ENCODE measurements at regions not wholly inside any gene's neighbourhood (a gene's known extent, or its start where the extent isn't known, plus 50 kb on each side); places are given as distances from the start of the nearest gene placed in this dataset.

GRCh38 chr2:238789317-238789806, 58.5 kb upstream of the TWIST2 start:
- TF ChIP-seq, protein P1, sequence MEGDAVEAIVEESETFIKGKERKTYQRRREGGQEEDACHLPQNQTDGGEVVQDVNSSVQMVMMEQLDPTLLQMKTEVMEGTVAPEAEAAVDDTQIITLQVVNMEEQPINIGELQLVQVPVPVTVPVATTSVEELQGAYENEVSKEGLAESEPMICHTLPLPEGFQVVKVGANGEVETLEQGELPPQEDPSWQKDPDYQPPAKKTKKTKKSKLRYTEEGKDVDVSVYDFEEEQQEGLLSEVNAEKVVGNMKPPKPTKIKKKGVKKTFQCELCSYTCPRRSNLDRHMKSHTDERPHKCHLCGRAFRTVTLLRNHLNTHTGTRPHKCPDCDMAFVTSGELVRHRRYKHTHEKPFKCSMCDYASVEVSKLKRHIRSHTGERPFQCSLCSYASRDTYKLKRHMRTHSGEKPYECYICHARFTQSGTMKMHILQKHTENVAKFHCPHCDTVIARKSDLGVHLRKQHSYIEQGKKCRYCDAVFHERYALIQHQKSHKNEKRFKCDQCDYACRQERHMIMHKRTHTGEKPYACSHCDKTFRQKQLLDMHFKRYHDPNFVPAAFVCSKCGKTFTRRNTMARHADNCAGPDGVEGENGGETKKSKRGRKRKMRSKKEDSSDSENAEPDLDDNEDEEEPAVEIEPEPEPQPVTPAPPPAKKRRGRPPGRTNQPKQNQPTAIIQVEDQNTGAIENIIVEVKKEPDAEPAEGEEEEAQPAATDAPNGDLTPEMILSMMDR (IDR thresholded peaks at IDR 0.05; ENCODE audit: low read length, missing control alignments): no peak
- no peak overlapping the region for H3K4me3 ChIP-seq (replicated peaks; ENCODE audit: low read depth, low read length)
- DNase-seq (ENCODE audit: low read depth): no peak

DNA sequence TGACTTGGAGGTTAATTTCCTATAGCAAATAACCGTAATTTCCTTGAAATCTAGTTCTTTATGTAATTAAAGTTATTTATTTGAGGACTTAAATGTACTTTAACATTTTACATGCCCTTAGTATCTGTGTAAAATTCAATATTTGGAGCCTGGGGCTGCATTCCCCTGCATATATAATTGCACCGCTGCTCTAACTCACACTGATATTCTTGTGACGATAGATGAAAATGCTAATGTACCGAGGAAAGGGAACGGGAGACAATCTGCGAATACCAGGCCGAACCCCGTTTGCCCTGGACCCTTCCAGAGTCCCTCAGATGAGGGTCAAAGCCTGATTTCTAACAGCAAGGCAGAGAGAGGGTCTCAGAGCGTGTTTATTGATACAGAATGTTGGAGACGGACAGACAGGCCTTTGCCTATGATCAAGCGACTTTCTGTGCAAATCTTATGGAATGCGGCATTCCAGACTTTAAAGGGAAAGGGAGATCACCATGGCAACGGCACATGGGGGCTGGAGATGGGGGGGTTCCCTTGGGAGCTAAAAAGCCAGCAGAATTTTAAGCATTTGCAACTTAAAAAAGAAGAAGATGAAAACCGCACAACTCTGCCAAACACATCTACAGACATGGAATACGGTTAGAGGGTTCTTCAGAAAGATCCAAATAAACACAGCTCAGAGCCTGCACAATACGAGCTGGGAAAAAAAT, 57.6 kb upstream of the TWIST2 start:
- DNase-seq (ENCODE audit: low read depth): no peak
- TF ChIP-seq, protein P1 (IDR thresholded peaks at IDR 0.05; ENCODE audit: low read length, missing control alignments): no peak
- no peak overlapping the region for H3K4me3 ChIP-seq (replicated peaks; ENCODE audit: low read depth, low read length)

DNA sequence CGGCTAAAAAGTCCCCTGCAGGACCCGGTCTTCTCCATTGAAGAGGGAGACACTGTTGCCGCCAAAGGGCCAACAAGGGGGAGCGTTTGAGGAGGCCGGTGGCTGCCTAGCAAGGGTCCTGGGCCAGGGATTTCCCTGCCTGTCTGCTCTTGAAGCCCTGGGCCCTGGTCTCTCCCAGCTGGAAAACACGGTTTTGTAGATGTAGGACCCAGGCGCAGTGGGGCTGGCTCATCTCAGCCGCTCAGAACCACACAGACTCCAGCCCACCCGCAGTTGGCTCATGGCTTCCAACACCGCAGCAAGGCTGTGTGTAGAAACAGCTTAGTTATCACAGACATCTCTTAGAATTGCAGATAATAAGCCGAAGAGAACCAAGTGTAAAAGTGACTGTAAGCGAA, 57.1 kb upstream of the TWIST2 start:
- no peak overlapping the region for H3K4me3 ChIP-seq (replicated peaks; ENCODE audit: low read depth, low read length)
- TF ChIP-seq, protein P1 (IDR thresholded peaks at IDR 0.05; ENCODE audit: low read length, missing control alignments): no peak
- DNase-seq (ENCODE audit: low read depth): no peak

GRCh38 chr2:238791354-238791753, 56.5 kb upstream of the TWIST2 start:
- no peak for DNase-seq (ENCODE audit: low read depth)
- H3K4me3 ChIP-seq (replicated peaks; ENCODE audit: low read depth, low read length): no peak overlapping the region
- TF ChIP-seq, protein P1 (IDR thresholded peaks at IDR 0.05; ENCODE audit: low read length, missing control alignments): no peak

DNA sequence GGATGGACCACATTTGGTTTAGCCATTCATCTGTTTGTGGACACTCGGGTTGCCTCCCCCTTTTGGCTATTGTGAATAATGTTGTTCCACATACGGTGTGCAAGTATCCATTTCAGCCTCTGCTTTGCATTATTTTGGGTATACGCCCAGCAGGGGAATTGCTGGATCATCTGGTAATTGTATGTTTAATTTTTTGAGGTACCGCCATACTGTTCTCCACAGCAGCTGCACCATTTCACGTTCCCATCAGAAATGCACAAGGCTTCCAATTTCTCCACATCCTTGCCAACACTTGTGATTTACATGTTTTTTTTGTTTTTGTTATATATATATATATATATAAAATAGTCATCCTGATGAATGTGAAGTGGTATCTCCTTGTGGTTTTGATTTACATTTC, 54.6 kb upstream of the TWIST2 start:
- no peak for DNase-seq (ENCODE audit: low read depth)
- TF ChIP-seq, protein P1 (IDR thresholded peaks at IDR 0.05; ENCODE audit: low read length, missing control alignments): no peak
- no peak overlapping the region for H3K4me3 ChIP-seq (replicated peaks; ENCODE audit: low read depth, low read length)

GRCh38 chr2:238793801-238794449, 54.0 kb upstream of the TWIST2 start:
- no peak overlapping the region for H3K4me3 ChIP-seq (replicated peaks; ENCODE audit: low read depth, low read length)
- DNase-seq (ENCODE audit: low read depth): no peak
- TF ChIP-seq, protein P1 (IDR thresholded peaks at IDR 0.05; ENCODE audit: low read length, missing control alignments): no peak
